CD14-positive monocyte (primary cell): ENCODE measurements at regions not wholly inside any gene's neighbourhood (a gene's known extent, or its start where the extent isn't known, plus 50 kb on each side); places are given as distances from the start of the nearest gene placed in this dataset.

Experiments used
- DNase-seq, 3 donors: peaks; one replicate each; pipeline ENCODE4 v3.0.0-alpha.2; 2011 to 2022
- H2AFZ ChIP-seq: 2 replicates; pipeline ENCODE4 v1.6.0; 2012; ENCODE audit warnings: mild to moderate bottlenecking, low read depth, low read length, inconsistent platforms; ENCODE audit not compliant: insufficient read depth, poor library complexity, severe bottlenecking
- H3K27ac ChIP-seq, 2 donors: 1 replicate in 1 of 2; 2 replicates in 1 of 2; pipeline ENCODE4 v1.5.1; 2012 to 2013; ENCODE audit warnings: low read length in 2 of 2, control low read depth in 1 of 2, inconsistent platforms in 1 of 2, low read depth in 1 of 2, mild to moderate bottlenecking in 1 of 2
- H3K27me3 ChIP-seq, 2 donors: one replicate each; pipeline versions ENCODE4 v1.6.0 to v1.6.1; 2011 to 2013; ENCODE audit warnings: low read length in 2 of 2; ENCODE audit not compliant: control insufficient read depth in 2 of 2, insufficient read depth in 2 of 2
- H3K36me3 ChIP-seq, 2 donors: replicated peaks in 1 of 2; 1 replicate in 1 of 2; 2 replicates in 1 of 2; pipeline versions ENCODE4 v1.5.1 to v1.6.1; 2012 to 2013; ENCODE audit warnings: low read length in 2 of 2, control low read depth in 1 of 2, inconsistent platforms in 1 of 2, mild to moderate bottlenecking in 1 of 2; ENCODE audit not compliant: insufficient read depth in 2 of 2, control insufficient read depth in 1 of 2
- H3K4me1 ChIP-seq, 2 donors: 1 replicate in 1 of 2; 2 replicates in 1 of 2; pipeline versions ENCODE4 v1.5.1 to v1.6.1; 2012 to 2013; ENCODE audit warnings: low read length in 2 of 2, control low read depth in 1 of 2, inconsistent platforms in 1 of 2, mild to moderate bottlenecking in 1 of 2, moderate library complexity in 1 of 2; ENCODE audit not compliant: insufficient read depth in 2 of 2, control insufficient read depth in 1 of 2
- H3K4me2 ChIP-seq: replicated peaks from 2 replicates; pipeline ENCODE3; 2012; ENCODE audit warnings: low read length, moderate library complexity, mild to moderate bottlenecking; ENCODE audit not compliant: poor library complexity, severe bottlenecking; ENCODE audit errors: extremely low read depth
- H3K4me3 ChIP-seq, 3 experiments: fragments of 200-600 bp in 1 of 3; sonication (generic) in 1 of 3; replicated peaks in 1 of 3; 1 replicate in 2 of 3; 2 replicates in 1 of 3; pipeline ENCODE4 v1.5.1; 2011 to 2013; ENCODE audit warnings: low read length in 3 of 3, mild to moderate bottlenecking in 3 of 3, control low read depth in 2 of 3, low read depth in 2 of 3, inconsistent platforms in 1 of 3, moderate library complexity in 1 of 3
- H3K79me2 ChIP-seq: 2 replicates; pipeline ENCODE4 v1.6.0; 2012; ENCODE audit warnings: mild to moderate bottlenecking, control low read depth, inconsistent platforms, low read length, moderate library complexity; ENCODE audit not compliant: insufficient read depth
- H3K9ac ChIP-seq: 2 replicates; pipeline ENCODE4 v1.6.0; 2017; ENCODE audit warnings: low read length, mild to moderate bottlenecking; ENCODE audit not compliant: insufficient read depth, poor library complexity, severe bottlenecking
- H3K9me3 ChIP-seq, 2 donors: replicated peaks in 1 of 2; 1 replicate in 1 of 2; 2 replicates in 1 of 2; pipeline versions ENCODE4 v1.5.1 to v1.6.1; 2012 to 2013; ENCODE audit warnings: low read length in 2 of 2, control low read depth in 1 of 2; ENCODE audit not compliant: control insufficient read depth in 1 of 2, insufficient read depth in 1 of 2
- H4K20me1 ChIP-seq: 2 replicates; pipeline ENCODE4 v1.6.0; 2012; ENCODE audit warnings: mild to moderate bottlenecking, low read length, control low read depth, moderate library complexity; ENCODE audit not compliant: insufficient read depth
- H3K27ac Mint-ChIP-seq, 7 donors: one replicate each; pipeline ENCODE4 v1.8.0; 2020; ENCODE audit warnings: mild to moderate bottlenecking in 7 of 7, mixed read lengths in 7 of 7, moderate library complexity in 6 of 7, inconsistent platforms in 2 of 7
- H3K27me3 Mint-ChIP-seq, 3 donors: one replicate each; pipeline ENCODE4 v1.8.0; 2021 to 2022; ENCODE audit warnings: low read depth in 3 of 3, mild to moderate bottlenecking in 3 of 3, mixed read lengths in 3 of 3, moderate library complexity in 3 of 3, inconsistent platforms in 1 of 3
- H3K36me3 Mint-ChIP-seq, 2 donors: one replicate each; pipeline ENCODE4 v1.8.0; 2020; ENCODE audit warnings: mixed read lengths in 2 of 2, inconsistent platforms in 1 of 2, mild to moderate bottlenecking in 1 of 2
- H3K4me1 Mint-ChIP-seq: one replicate; pipeline ENCODE4 v1.8.0; 2020; ENCODE audit warnings: mild to moderate bottlenecking, mixed read lengths
- H3K4me3 Mint-ChIP-seq, 2 donors: one replicate each; pipeline ENCODE4 v1.8.0; 2020; ENCODE audit warnings: mild to moderate bottlenecking in 2 of 2, mixed read lengths in 2 of 2, moderate library complexity in 1 of 2
- H3K9me3 Mint-ChIP-seq, 7 donors: one replicate each; pipeline ENCODE4 v1.8.0; 2020 to 2022; ENCODE audit warnings: mixed read lengths in 7 of 7, mild to moderate bottlenecking in 6 of 7, moderate library complexity in 6 of 7, inconsistent platforms in 2 of 7
- CTCF ChIP-seq: fragments of 200-600 bp; IDR thresholded peaks from one replicate; pipeline ENCODE4 v1.8.0; 2022; ENCODE audit warnings: antibody characterized with exemption, mild to moderate bottlenecking
- WGBS: methylation state at CpG from one replicate; pipeline ENCODE4 v1.1.5; 2013; ENCODE audit warnings: missing lambda C conversion rate; ENCODE audit not compliant: insufficient coverage; 5-methylcytosine and 5-hydroxymethylcytosine counted together
- intact Hi-C, 2 donors: fragments of 100-400 bp; cut with micrococcal nuclease; formaldehyde crosslinking; loops; one replicate each; pipeline versions ENCODE4 v1.15.0 to v1.15.1; 2023

GRCh38 chr3:147838652-147839051, 429.5 kb downstream of the ZIC1 start:
- H3K9ac ChIP-seq: no peak overlapping the region
- no peak overlapping the region for H3K4me3 ChIP-seq
- no peaks in the 10 kb centered on the region for H3K4me1 Mint-ChIP-seq
- no peaks in the 10 kb centered on the region for H3K79me2 ChIP-seq
- peaks cover 0 to 5% of the 10 kb centered on the region in 2 donors for H3K9me3 ChIP-seq
- no peak for TF ChIP-seq CTCF
- WGBS: no CpG with 5 or more reads among the region's 2 CpGs
- H3K4me1 ChIP-seq: no peaks in the 10 kb centered on the region
- H3K4me2 ChIP-seq: no peak overlapping the region
- no peaks in the 10 kb centered on the region for H3K27me3 ChIP-seq
- intact Hi-C loops: no loop called here
- peaks cover 0 to 5% (median 2%) of the 10 kb centered on the region in 7 donors for H3K9me3 Mint-ChIP-seq
- H2AFZ ChIP-seq: no peak overlapping the region
- H3K27ac ChIP-seq: no peak overlapping the region
- no peaks in the 10 kb centered on the region for H4K20me1 ChIP-seq
- peaks cover 0 to 6% (median 0%) of the 10 kb centered on the region in 3 donors for H3K27me3 Mint-ChIP-seq
- no peak overlapping the region for H3K4me3 Mint-ChIP-seq
- no peaks in the 10 kb centered on the region for H3K36me3 Mint-ChIP-seq
- no peak for DNase-seq
- no peaks in the 10 kb centered on the region for H3K36me3 ChIP-seq
- H3K27ac Mint-ChIP-seq: no peak overlapping the region

- Histone ChIP-seq H3K9ac (no peak overlapping the region), H3K27ac (no peak overlapping the region), H2AFZ (no peak overlapping the region), H3K4me2 (no peak overlapping the region), H3K27me3 (no peaks in the 10 kb centered on the region), H3K4me1 (no peaks in the 10 kb centered on the region), H3K36me3 (no peaks in the 10 kb centered on the region), H3K4me3 (no peak overlapping the region), H3K9me3 (no peaks in the 10 kb centered on the region), H3K79me2 (no peaks in the 10 kb centered on the region), H4K20me1 (no peaks in the 10 kb centered on the region)
- Mint-ChIP-seq H3K27ac (no peak overlapping the region), H3K4me1 (no peaks in the 10 kb centered on the region), H3K9me3 (peaks cover 0 to 2% (median 0%) of the 10 kb centered on the region in 7 donors), H3K4me3 (no peak overlapping the region), H3K36me3 (no peaks in the 10 kb centered on the region), H3K27me3 (peaks cover 0 to 4% (median 0%) of the 10 kb centered on the region in 3 donors)
- intact Hi-C loops: no loop called here
- no peak for DNase-seq
- WGBS: no CpG with 5 or more reads among the region's 1 CpG
- TF ChIP-seq CTCF: no peak
These were observed 434.2 kb downstream of the ZIC1 start for GRCh38 chr3:147843331-147843730.
